Prostate gland (tissue), 2 donors: ENCODE measurements at regions not wholly inside any gene's neighbourhood (a gene's known extent, or its start where the extent isn't known, plus 50 kb on each side); places are given as distances from the start of the nearest gene placed in this dataset.

Source experiments
- CTCF ChIP-seq, 4 experiments: fragments of 200-600 bp in 2 of 4; fragments of 450-650 bp in 2 of 4; sonication (generic) in 2 of 4; IDR thresholded peaks; 1 replicate in 3 of 4; 2 replicates in 1 of 4; pipeline ENCODE4 v1.5.1; 2016 to 2019; ENCODE audit warnings: antibody characterized with exemption in 4 of 4, mild to moderate bottlenecking in 2 of 4, moderate library complexity in 2 of 4
- POLR2A ChIP-seq: fragments of 450-650 bp; IDR thresholded peaks from one replicate; pipeline ENCODE4 v1.6.1; 2016; ENCODE audit warnings: antibody characterized with exemption, mild to moderate bottlenecking
- POLR2AphosphoS5 ChIP-seq: sonication (generic); formaldehyde crosslinking; IDR thresholded peaks from one replicate; pipeline ENCODE4 v1.6.1; 2017; ENCODE audit warnings: antibody characterized with exemption

- TF ChIP-seq CTCF (IDR thresholded peaks at IDR 0.05) (no peak), POLR2A (no peak), POLR2AphosphoS5 (no peak)
These were observed 498.8 kb upstream of the ZNF608 start for GRCh38 chr5:125245216-125245615.
